SU-DHL-6 (cell line): ENCODE measurements at regions not wholly inside any gene's neighbourhood (a gene's known extent, or its start where the extent isn't known, plus 50 kb on each side); places are given as distances from the start of the nearest gene placed in this dataset.

Experiments used
- CTCF ChIP-seq: fragments of 200-600 bp; sonication (generic); IDR thresholded peaks from one replicate; pipeline ENCODE4 v1.5.1; 2017; ENCODE audit warnings: antibody characterized with exemption, mild to moderate bottlenecking, low read length, moderate library complexity; ENCODE audit not compliant: insufficient read depth, poor library complexity, severe bottlenecking
- EZH2phosphoT487 ChIP-seq: fragments of 200-600 bp; sonication (generic), shearing (Covaris generic); conservative IDR thresholded peaks from 2 replicates; pipeline ENCODE4 v1.6.1; 2018; ENCODE audit warnings: mild to moderate bottlenecking, antibody characterized with exemption, low read length, moderate library complexity, mixed read lengths

GRCh38 chr13:59490651-59491050 lies 673.1 kb downstream of the DIAPH3 start:
- TF ChIP-seq CTCF (no peak), EZH2phosphoT487 (no peak)
